GM18511 (cell line): ENCODE measurements at regions not wholly inside any gene's neighbourhood (a gene's known extent, or its start where the extent isn't known, plus 50 kb on each side); places are given as distances from the start of the nearest gene placed in this dataset.

Experiments used
- ATAC-seq: cut with Tn5 transposase; IDR thresholded peaks from one replicate; pipeline ENCODE4 v1.9.1; 2021; ENCODE audit warnings: mild to moderate bottlenecking, moderate library complexity; ENCODE audit not compliant: unreplicated experiment

- no peak for ATAC-seq
These were observed 287.4 kb downstream of the MBD2 start for GRCh38 chr18:53937037-53937436.

DNA sequence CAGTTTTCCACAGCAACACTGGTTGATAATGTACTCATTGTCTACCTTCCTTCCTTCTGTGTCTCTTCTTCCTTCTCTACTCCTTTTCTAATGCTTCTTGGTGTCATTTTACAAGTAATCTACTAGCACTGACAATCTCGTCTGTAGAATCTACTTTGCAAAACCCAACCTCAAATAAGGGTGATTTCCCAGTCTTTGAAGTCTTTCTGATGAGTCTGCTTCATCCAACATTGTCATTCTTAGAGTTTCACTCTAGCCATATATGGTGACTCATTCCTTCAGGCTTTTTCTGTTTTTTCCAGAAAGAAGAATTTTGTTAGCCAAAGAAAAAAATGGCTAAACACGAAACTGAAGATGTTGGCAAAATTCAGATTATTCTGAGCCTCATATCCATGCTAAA is 288.7 kb downstream of the MBD2 start:
- no peak for ATAC-seq

- ATAC-seq: no peak
These were observed 289.1 kb downstream of the MBD2 start for GRCh38 chr18:53935399-53935798.

- ATAC-seq: no peak
These were observed 304.0 kb downstream of the MBD2 start for GRCh38 chr18:53920312-53921075.

- ATAC-seq: no peak
These were observed 306.4 kb downstream of the MBD2 start for GRCh38 chr18:53918091-53918490.

- ATAC-seq: no peak
These were observed 313.3 kb downstream of the MBD2 start for GRCh38 chr18:53911200-53911599.

DNA sequence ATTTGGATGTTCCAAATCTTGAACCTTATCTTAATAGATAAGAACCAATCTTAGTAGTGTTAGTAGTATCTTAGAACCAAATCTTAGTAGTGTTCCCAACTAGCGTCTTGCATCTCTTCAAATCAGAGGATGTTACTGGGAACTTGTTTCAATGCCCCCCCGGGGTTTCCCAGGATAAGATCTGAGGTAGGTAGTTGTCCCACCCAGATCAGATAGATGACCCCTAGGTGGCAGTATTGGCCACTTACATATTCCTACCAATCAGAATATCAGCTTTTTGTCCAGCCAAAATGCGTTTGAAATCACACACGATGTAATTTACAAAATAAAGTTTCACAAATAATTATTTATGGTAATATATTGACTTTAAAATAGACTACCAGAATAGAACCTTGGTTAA is 314.8 kb downstream of the MBD2 start:
- ATAC-seq: peak; percentile 46

GRCh38 chr18:53907921-53908320 is 316.5 kb downstream of the MBD2 start:
- ATAC-seq: no peak

DNA sequence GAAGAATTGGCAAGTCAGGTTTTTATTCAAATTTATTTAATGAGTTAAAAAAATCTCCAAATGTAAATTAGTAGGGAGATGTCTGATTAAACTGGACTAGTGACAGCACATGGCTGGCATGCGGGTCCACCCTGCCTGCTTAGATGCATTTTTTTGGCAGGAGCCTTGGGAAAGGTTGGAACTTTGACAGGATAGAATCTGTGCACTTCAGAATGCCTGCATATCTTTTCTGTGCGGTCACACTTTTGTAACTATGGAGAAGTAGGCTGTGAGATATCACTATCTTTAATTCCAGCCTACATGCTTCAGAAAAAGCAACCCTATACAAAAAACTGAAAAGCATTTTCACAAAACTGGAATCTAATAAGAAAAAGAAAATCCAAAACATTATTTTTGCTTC is 317.8 kb downstream of the MBD2 start:
- ATAC-seq: no peak

GRCh38 chr18:53894675-53895442 is 329.6 kb downstream of the MBD2 start:
- no peak for ATAC-seq

GRCh38 chr18:53887447-53887846 is 337.0 kb downstream of the MBD2 start:
- ATAC-seq: no peak

DNA sequence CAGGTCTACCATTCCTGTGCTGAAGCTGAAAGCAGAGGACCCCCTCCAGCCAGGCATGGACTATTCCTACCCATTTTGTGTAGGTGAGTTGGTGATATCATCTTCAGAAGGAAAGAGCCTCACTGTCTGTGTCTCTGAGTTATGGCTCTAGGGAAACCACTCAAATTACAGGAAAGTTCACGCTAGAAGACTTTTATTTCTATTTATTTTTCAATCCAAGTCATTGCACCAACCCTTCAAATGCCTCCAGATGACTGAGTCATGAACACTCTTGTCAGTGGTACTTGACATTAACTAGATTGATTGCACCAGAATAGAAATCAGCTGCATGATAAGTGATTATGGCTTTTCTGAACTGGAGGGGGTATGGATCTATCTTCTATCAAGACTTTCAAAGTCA is 338.4 kb downstream of the MBD2 start:
- no peak for ATAC-seq

DNA sequence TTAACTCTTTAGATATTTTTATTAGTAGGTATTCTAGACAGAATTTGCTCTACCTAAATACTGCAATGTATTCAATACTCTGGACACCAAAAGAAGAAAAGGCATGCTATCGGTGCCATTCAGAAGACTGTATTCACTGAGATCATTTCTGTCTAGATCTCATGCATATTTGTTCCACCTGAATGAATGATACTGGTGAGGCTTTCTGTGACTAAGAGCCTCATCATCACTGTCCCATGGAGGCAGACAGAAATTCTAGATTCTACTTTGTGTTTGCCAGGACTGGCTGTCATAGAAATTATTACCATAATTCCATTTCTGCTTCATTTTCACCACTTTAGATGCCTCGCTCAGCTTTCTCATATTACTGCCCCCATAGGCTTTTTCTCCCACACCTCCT is 340.7 kb downstream of the MBD2 start:
- ATAC-seq: no peak

- no peak for ATAC-seq
These were observed 350.4 kb downstream of the MBD2 start for GRCh38 chr18:53874103-53874502.

- ATAC-seq: no peak
These were observed 359.7 kb downstream of the MBD2 start for GRCh38 chr18:53864770-53865169.

DNA sequence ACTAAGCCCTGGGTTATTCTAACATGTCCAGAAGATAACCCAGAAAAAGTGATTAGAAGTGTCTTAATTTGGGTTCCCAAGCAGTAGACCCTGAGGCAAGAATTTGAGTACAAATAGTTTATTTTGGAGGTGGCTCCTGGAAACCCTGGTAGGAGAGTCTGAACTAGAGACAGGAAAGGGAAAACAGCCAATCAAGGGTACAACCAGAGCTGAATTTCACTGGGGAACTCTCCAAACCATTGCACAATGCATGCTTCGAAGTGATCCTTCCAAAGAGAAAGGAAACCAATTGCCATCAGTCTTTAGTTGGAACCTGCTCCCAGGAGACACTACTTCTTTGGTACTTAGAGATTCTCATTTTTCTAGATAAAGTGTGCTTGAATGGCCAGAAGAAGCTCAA is 361.5 kb downstream of the MBD2 start:
- no peak for ATAC-seq

- no peak for ATAC-seq
These were observed 363.3 kb downstream of the MBD2 start for GRCh38 chr18:53861185-53861584.

- ATAC-seq: no peak
These were observed 364.7 kb downstream of the MBD2 start for GRCh38 chr18:53859764-53860163.

DNA sequence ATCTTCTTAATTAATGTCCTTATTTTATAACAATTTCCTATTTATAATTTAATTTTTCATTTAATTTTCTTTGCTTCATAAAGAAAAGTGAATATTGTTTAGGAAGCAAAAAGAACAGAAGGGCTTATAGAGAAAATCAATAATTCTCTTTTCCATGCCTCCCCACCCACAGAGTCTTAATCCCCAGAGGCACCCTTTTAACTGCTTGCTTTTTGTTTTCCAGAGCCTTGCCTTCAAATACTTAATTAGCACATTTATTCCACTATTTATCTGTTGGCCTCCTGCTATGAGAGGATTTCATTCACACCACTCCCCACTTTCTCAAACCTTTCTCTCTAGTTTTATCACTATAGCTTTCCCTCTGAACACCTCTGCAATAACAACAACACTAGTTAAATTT is 373.6 kb downstream of the MBD2 start:
- no peak for ATAC-seq

DNA sequence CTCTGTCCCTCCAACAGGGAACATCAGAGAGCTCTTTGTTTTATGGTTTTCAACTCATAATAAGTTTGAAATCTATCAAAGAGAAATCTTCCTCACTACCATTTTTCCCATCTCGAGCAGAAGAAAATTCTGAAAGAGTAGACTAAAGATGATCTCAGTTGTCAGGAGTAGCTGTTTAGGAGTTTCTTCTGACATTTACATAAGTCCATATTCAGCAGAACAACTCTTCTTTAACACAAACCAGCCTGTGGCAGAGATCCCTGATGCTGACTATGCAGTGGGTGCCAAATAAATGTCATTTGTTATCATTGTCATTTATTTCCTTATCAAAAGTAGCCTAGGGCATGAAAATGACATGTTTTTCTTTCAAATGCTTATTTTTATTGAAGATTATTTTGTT is 380.7 kb downstream of the MBD2 start:
- no peak for ATAC-seq

DNA sequence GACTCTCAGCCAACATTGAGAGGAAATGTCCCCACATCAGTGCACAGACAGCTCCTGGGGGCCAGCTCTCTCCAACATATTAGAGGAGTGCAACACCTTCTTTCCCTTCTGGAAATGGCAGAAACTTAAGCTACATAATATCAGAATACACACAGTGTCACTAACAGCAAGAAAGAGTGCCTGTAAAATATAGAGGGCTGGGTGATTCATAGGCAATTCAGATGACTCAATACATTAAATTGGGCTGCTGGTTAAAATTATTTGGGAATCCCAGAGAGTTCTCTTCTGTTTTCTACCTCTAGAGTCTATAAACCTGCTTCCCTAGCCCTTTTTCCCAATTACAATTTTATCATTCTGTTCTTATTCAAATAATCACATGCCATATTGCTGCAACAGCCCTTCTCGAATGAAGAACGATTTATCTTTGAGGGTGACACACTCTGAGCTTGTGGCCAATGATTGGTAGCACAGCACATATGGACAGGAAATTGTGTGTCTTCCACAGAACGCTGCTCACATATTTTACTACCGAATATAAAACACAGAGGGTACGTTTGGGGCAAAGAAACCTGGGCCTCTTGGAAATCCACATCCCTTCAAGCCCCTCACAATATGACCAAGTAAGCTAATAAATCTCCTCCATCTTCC is 381.2 kb downstream of the MBD2 start:
- no peak for ATAC-seq

DNA sequence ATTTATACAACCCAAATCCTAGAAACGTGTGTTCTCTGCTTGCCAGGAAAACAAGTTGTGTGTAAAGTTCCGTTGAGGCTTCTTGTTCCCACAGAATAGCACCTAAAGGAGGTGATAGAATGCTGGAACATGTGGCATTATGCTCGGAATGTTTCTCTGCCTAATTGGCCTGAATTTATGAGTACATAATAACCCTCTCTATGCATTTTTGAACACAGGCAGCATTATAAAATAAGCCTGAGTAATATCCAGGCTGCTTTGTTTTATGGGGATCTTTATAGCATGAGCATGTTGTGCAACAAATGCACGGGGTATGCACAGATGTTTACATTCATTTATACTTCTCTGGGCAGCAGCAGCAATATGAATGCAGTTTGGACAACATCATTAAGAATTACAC is 385.7 kb downstream of the MBD2 start:
- no peak for ATAC-seq
